HG02840 (cell line): ENCODE measurements at regions not wholly inside any gene's neighbourhood (a gene's known extent, or its start where the extent isn't known, plus 50 kb on each side); places are given as distances from the start of the nearest gene placed in this dataset.

Experiments
- ATAC-seq: cut with Tn5 transposase; IDR thresholded peaks from one replicate; pipeline ENCODE4 v1.9.1; 2021; ENCODE audit warnings: mild to moderate bottlenecking, moderate library complexity, moderate number of reproducible peaks; ENCODE audit not compliant: unreplicated experiment, low FRiP score

- ATAC-seq = no peak
Observed at GRCh38 chr1:218957971-218958370, 215.7 kb upstream of the LYPLAL1 start.

- no peak for ATAC-seq
Observed at GRCh38 chr1:218959784-218960183, 213.9 kb upstream of the LYPLAL1 start.

GRCh38 chr1:218964471-218965185 is 209.1 kb upstream of the LYPLAL1 start:
- no peak for ATAC-seq

- no peak for ATAC-seq
Observed at GRCh38 chr1:218965821-218966220, 207.9 kb upstream of the LYPLAL1 start.

GRCh38 chr1:218967254-218967653 is 206.4 kb upstream of the LYPLAL1 start:
- no peak for ATAC-seq

- no peak for ATAC-seq
Observed at GRCh38 chr1:218967836-218968235, 205.8 kb upstream of the LYPLAL1 start.

- no peak for ATAC-seq
Observed at GRCh38 chr1:218969006-218969405, 204.7 kb upstream of the LYPLAL1 start.

GRCh38 chr1:218970397-218970990 is 203.2 kb upstream of the LYPLAL1 start:
- ATAC-seq = no peak

GRCh38 chr1:218971156-218971555 is 202.5 kb upstream of the LYPLAL1 start:
- ATAC-seq = no peak

- no peak for ATAC-seq
Observed at GRCh38 chr1:218980881-218981280, 192.8 kb upstream of the LYPLAL1 start.

GRCh38 chr1:218982482-218982881 is 191.2 kb upstream of the LYPLAL1 start:
- no peak for ATAC-seq

- ATAC-seq = no peak
Observed at GRCh38 chr1:218983433-218983832, 190.2 kb upstream of the LYPLAL1 start.

- no peak for ATAC-seq
Observed at GRCh38 chr1:218983848-218984247, 189.8 kb upstream of the LYPLAL1 start.

- no peak for ATAC-seq
Observed at GRCh38 chr1:218985424-218985984, 188.2 kb upstream of the LYPLAL1 start.

- ATAC-seq = no peak
Observed at GRCh38 chr1:218986816-218987215, 186.9 kb upstream of the LYPLAL1 start.

- ATAC-seq = no peak
Observed at GRCh38 chr1:218990019-218990418, 183.7 kb upstream of the LYPLAL1 start.

GRCh38 chr1:218991089-218991488 is 182.6 kb upstream of the LYPLAL1 start:
- ATAC-seq = no peak

GRCh38 chr1:218994615-218995014 is 179.1 kb upstream of the LYPLAL1 start:
- no peak for ATAC-seq

GRCh38 chr1:218995091-218995665 is 178.5 kb upstream of the LYPLAL1 start:
- no peak for ATAC-seq

GRCh38 chr1:218996362-218996761 is 177.3 kb upstream of the LYPLAL1 start:
- no peak for ATAC-seq

- ATAC-seq = no peak
Observed at GRCh38 chr1:219000005-219000404, 173.7 kb upstream of the LYPLAL1 start.

GRCh38 chr1:219000631-219001030 is 173.0 kb upstream of the LYPLAL1 start:
- ATAC-seq = no peak
